Glutamatergic neuron (in vitro differentiated cells): ENCODE measurements at regions not wholly inside any gene's neighbourhood (a gene's known extent, or its start where the extent isn't known, plus 50 kb on each side); places are given as distances from the start of the nearest gene placed in this dataset.
A peak's percentile ranks its signal among the peaks of the same experiment; 100 is the strongest.

ENCODE experiments used
- DNase-seq: peaks from one replicate; pipeline ENCODE4 v3.0.0; 2022
- H3K27ac Mint-ChIP-seq: one replicate; pipeline ENCODE4 v1.8.0; 2020; ENCODE audit warnings: mild to moderate bottlenecking, mixed read lengths, inconsistent platforms; ENCODE audit not compliant: unreplicated experiment
- H3K27me3 Mint-ChIP-seq: one replicate; pipeline ENCODE4 v1.8.0; 2020; ENCODE audit warnings: mild to moderate bottlenecking, moderate library complexity, mixed read lengths, inconsistent platforms; ENCODE audit not compliant: unreplicated experiment
- H3K36me3 Mint-ChIP-seq: one replicate; pipeline ENCODE4 v1.8.0; 2020; ENCODE audit warnings: mild to moderate bottlenecking, mixed read lengths, inconsistent platforms; ENCODE audit not compliant: unreplicated experiment
- H3K4me1 Mint-ChIP-seq: one replicate; pipeline ENCODE4 v1.8.0; 2020; ENCODE audit warnings: mild to moderate bottlenecking, low read depth, mixed read lengths, inconsistent platforms; ENCODE audit not compliant: unreplicated experiment
- H3K4me3 Mint-ChIP-seq: one replicate; pipeline ENCODE4 v1.8.0; 2020; ENCODE audit warnings: mild to moderate bottlenecking, mixed read lengths, inconsistent platforms; ENCODE audit not compliant: unreplicated experiment
- H3K9me3 Mint-ChIP-seq: one replicate; pipeline ENCODE4 v1.8.0; 2020; ENCODE audit warnings: mild to moderate bottlenecking, moderate library complexity, mixed read lengths, inconsistent platforms; ENCODE audit not compliant: unreplicated experiment
- TF ChIP-seq, protein P1 (sequence below): fragments of 200-600 bp; sonication (generic); IDR thresholded peaks from one replicate; pipeline ENCODE4 v1.5.0; 2021; ENCODE audit not compliant: partially characterized antibody, unreplicated experiment

DNA sequence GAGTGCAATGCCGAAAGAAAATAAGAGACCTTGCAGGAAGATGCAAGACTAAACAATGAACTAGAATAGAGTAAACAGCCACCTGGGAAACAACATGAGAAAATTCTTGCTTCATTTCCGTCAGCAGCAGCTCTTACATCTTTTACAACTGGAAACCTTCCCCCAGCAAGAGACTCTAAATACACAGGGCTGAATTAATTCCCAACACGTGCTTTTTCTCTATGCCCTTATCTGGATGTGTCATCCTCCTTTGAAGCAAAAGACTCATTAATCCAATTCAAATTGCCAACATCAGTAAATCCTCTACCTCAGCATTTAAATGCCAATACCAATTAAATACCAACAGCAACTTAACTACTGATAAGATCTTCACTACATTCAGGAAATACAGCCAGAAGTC lies 99.0 kb upstream of the PDE1C start:
- no peak for DNase-seq
- TF ChIP-seq, protein P1, sequence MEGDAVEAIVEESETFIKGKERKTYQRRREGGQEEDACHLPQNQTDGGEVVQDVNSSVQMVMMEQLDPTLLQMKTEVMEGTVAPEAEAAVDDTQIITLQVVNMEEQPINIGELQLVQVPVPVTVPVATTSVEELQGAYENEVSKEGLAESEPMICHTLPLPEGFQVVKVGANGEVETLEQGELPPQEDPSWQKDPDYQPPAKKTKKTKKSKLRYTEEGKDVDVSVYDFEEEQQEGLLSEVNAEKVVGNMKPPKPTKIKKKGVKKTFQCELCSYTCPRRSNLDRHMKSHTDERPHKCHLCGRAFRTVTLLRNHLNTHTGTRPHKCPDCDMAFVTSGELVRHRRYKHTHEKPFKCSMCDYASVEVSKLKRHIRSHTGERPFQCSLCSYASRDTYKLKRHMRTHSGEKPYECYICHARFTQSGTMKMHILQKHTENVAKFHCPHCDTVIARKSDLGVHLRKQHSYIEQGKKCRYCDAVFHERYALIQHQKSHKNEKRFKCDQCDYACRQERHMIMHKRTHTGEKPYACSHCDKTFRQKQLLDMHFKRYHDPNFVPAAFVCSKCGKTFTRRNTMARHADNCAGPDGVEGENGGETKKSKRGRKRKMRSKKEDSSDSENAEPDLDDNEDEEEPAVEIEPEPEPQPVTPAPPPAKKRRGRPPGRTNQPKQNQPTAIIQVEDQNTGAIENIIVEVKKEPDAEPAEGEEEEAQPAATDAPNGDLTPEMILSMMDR = no peak

DNA sequence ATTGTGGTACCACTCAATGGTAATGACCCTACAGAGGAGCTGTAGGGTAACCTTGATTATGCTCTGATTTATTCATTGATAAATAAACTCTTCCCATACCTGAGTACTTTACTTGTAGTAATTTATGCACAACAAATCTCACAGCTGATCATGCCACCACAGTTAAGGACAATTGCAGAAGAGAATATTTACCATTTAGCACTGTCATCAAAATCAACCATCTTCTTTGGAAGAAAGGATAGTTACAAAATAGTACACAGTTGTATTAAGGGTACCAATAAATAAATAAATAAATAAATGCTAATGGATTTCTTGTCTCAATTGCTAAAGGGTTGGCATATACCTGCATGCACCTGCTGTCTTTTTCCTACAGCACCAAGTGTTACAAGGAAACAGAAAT lies 97.6 kb upstream of the PDE1C start:
- Mint-ChIP-seq H3K27me3 (peaks cover 2% of the 10 kb centered on the region), H3K4me3 (no peak overlapping the region), H3K36me3 (no peaks in the 10 kb centered on the region), H3K4me1 (no peaks in the 10 kb centered on the region), H3K27ac (no peak overlapping the region), H3K9me3 (no peaks in the 10 kb centered on the region)
- TF ChIP-seq, protein P1 = no peak
- DNase-seq = no peak

More for the DNA sequence above, 99.0 kb upstream of the PDE1C start:
- H3K36me3 Mint-ChIP-seq = no peaks in the 10 kb centered on the region
- peaks cover 2% of the 10 kb centered on the region for H3K4me1 Mint-ChIP-seq
- peaks cover 2% of the 10 kb centered on the region for H3K27me3 Mint-ChIP-seq
- H3K4me3 Mint-ChIP-seq = no peak overlapping the region
- no peak overlapping the region for H3K27ac Mint-ChIP-seq
- no peaks in the 10 kb centered on the region for H3K9me3 Mint-ChIP-seq

DNA sequence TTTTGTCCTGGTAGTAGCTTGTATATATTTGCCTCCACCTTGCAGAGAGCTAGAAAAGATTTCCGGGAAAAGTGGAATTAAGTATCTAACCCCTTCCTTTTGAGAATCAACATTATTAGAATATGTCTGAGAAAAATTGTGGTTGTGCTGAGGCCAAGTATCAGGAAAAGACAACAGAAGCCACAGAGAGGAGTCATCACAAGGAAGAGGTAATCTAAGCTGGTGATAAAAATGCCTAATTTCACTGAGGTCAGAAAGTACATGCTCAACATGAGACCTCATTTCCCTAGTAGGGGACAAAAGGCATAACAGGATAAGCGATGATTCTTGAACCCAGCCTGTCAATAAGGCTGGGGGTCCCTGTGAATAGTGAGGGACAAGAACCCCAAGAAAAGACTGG lies 97.0 kb upstream of the PDE1C start:
- H3K36me3 Mint-ChIP-seq = no peaks in the 10 kb centered on the region
- H3K27ac Mint-ChIP-seq = no peak overlapping the region
- H3K4me1 Mint-ChIP-seq = no peaks in the 10 kb centered on the region
- no peak for DNase-seq
- TF ChIP-seq, protein P1 = no peak
- no peak overlapping the region for H3K4me3 Mint-ChIP-seq
- no peaks in the 10 kb centered on the region for H3K9me3 Mint-ChIP-seq
- peaks cover 2% of the 10 kb centered on the region for H3K27me3 Mint-ChIP-seq

DNA sequence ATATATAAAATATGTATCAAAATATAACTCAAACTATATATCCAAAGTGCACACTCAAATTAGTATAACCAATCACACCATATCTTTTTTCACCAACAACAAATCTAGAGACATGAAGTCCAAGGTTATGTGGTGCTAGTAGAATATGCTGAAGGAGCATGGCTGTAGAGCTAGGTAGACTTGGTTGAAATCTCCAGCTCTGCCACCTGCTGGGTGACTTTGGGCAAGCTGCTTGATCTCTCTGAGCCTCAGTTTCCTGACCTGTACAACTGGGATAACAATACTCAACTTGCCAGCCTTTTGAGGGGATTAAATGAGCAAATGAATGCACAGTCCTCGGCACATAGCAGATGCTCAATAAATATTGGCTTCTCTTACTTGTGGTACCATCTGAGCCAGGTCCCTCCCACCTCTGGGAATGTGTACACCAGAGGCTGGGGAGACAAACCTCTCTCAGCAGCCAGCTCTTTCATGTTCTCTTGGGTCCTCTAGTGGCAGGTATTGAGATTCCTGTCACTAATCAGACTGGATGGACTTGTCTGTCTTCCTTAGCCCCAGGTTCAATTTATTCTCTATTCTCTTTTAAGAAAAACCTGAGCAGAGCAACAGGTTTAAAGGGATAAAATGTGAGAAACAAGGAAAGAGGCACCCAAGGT lies 94.3 kb upstream of the PDE1C start:
- TF ChIP-seq, protein P1 = peak; percentile 51

DNA sequence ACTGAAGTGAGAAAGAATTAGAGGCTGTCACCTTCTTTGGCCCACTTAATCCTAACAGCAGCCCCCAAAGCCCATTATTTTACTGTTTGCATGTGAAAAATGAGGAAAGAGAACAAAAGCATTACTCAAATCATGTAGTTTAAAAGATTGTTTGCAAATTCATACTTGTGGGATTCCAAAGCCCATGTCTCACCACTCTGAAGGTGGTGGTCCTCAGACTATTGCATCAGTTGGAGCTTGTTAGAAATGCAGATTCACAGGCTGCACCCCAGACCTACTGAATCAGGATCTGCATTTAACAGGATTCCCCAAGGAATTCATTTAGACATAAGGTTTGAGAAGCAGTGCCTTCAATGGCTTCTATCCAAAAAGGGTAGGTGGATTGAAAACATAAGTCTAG lies 93.7 kb upstream of the PDE1C start:
- H3K9me3 Mint-ChIP-seq = no peaks in the 10 kb centered on the region
- peaks cover 1% of the 10 kb centered on the region for H3K4me1 Mint-ChIP-seq
- H3K27me3 Mint-ChIP-seq = no peaks in the 10 kb centered on the region
- TF ChIP-seq, protein P1 = no peak
- DNase-seq = no peak
- no peak overlapping the region for H3K4me3 Mint-ChIP-seq
- no peak overlapping the region for H3K27ac Mint-ChIP-seq
- no peaks in the 10 kb centered on the region for H3K36me3 Mint-ChIP-seq

More for the DNA sequence above, 94.3 kb upstream of the PDE1C start:
- no peaks in the 10 kb centered on the region for H3K4me1 Mint-ChIP-seq
- no peak overlapping the region for H3K27ac Mint-ChIP-seq
- no peak overlapping the region for H3K4me3 Mint-ChIP-seq
- H3K27me3 Mint-ChIP-seq = no peaks in the 10 kb centered on the region
- no peaks in the 10 kb centered on the region for H3K36me3 Mint-ChIP-seq
- no peak for DNase-seq
- H3K9me3 Mint-ChIP-seq = no peaks in the 10 kb centered on the region
